PC-9 (cell line): ENCODE measurements at regions not wholly inside any gene's neighbourhood (a gene's known extent, or its start where the extent isn't known, plus 50 kb on each side); places are given as distances from the start of the nearest gene placed in this dataset.

ENCODE experiments used
- BruUV-seq: library from RNA; stranded (reverse); fragments of 400-500 nt; replicated peaks from 2 replicates; lab custom pipeline; 2021; lab: Mats Ljungman, UMichigan
- CTCF ChIA-PET: fragments of 300-600 bp; sonication (Branson Sonifier 250); formaldehyde crosslinking; loops from one replicate; lab custom pipeline; 2022; ENCODE audit warnings: antibody characterized with exemption; lab: Charles Lee
- POLR2A ChIA-PET: fragments of 300-600 bp; sonication (Branson Sonifier 250); formaldehyde crosslinking; loops from one replicate; lab custom pipeline; 2022; ENCODE audit warnings: antibody characterized with exemption; ENCODE audit not compliant: unreplicated experiment; lab: Charles Lee
- DNase-seq, 2 experiments: peaks; one replicate each; pipeline versions ENCODE4 v3.0.0 to v3.0.0-alpha.2; 2015 to 2022; ENCODE audit warnings: mixed read lengths in 1 of 2
- H2AFZ ChIP-seq: fragments of 200-600 bp; sonication (generic); 2 replicates; pipeline ENCODE4 v1.8.1; 2017; ENCODE audit warnings: antibody characterized with exemption
- H3F3A ChIP-seq: fragments of 200-600 bp; sonication (generic); 2 replicates; pipeline ENCODE4 v1.8.1; 2017; ENCODE audit warnings: antibody characterized with exemption, mild to moderate bottlenecking, low read depth; ENCODE audit not compliant: insufficient read depth
- H3K27ac ChIP-seq: fragments of 200-600 bp; sonication (generic); 2 replicates; pipeline ENCODE4 v1.6.1; 2016; ENCODE audit warnings: mixed run types
- H3K27me3 ChIP-seq: fragments of 200-600 bp; sonication (generic); 2 replicates; pipeline ENCODE4 v1.6.1; 2016; ENCODE audit warnings: low read depth, mixed run types; ENCODE audit not compliant: insufficient read depth
- H3K36me3 ChIP-seq: fragments of 200-600 bp; sonication (generic); 2 replicates; pipeline ENCODE4 v1.6.1; 2016; ENCODE audit warnings: low read depth, mixed run types
- H3K4me1 ChIP-seq: fragments of 200-600 bp; sonication (generic); replicated peaks from 2 replicates; pipeline ENCODE4 v1.6.1; 2016; ENCODE audit warnings: mixed run types; ENCODE audit not compliant: insufficient read depth
- H3K4me2 ChIP-seq: fragments of 200-600 bp; sonication (generic); 2 replicates; pipeline ENCODE4 v1.6.1; 2017; ENCODE audit warnings: mixed run types
- H3K4me3 ChIP-seq: fragments of 200-600 bp; sonication (generic); 2 replicates; pipeline ENCODE4 v1.6.1; 2016; ENCODE audit warnings: mixed run types
- H3K79me2 ChIP-seq: fragments of 200-600 bp; sonication (generic); 2 replicates; pipeline ENCODE4 v1.6.1; 2017; ENCODE audit warnings: low read depth, mixed run types
- H3K9me2 ChIP-seq: fragments of 200-600 bp; sonication (generic); 2 replicates; pipeline ENCODE4 v1.8.1; 2017; ENCODE audit warnings: mild to moderate bottlenecking; ENCODE audit not compliant: insufficient read depth
- H3K9me3 ChIP-seq: fragments of 200-600 bp; sonication (generic); 2 replicates; pipeline ENCODE4 v1.8.1; 2016; ENCODE audit warnings: low read depth; ENCODE audit not compliant: insufficient read depth
- H4K20me1 ChIP-seq: fragments of 200-600 bp; sonication (generic); 2 replicates; pipeline ENCODE4 v1.8.1; 2017; ENCODE audit not compliant: insufficient read depth
- EZH2 ChIP-seq: fragments of 200-600 bp; sonication (generic); IDR thresholded peaks from 2 replicates; pipeline ENCODE4 v1.8.0; 2017; ENCODE audit warnings: antibody characterized with exemption, low read depth
- intact Hi-C: fragments of 100-400 bp; cut with micrococcal nuclease; formaldehyde crosslinking; loops from one replicate; pipeline ENCODE4 v1.10.0; 2022; ENCODE audit not compliant: unreplicated experiment
- TF ChIP-seq, protein P1 (sequence below): fragments of 200-600 bp; sonication (generic); conservative IDR thresholded peaks from 2 replicates; pipeline ENCODE4 v1.6.1; 2017; ENCODE audit warnings: mixed run types, antibody characterized with exemption, mild to moderate bottlenecking, moderate library complexity

DNA sequence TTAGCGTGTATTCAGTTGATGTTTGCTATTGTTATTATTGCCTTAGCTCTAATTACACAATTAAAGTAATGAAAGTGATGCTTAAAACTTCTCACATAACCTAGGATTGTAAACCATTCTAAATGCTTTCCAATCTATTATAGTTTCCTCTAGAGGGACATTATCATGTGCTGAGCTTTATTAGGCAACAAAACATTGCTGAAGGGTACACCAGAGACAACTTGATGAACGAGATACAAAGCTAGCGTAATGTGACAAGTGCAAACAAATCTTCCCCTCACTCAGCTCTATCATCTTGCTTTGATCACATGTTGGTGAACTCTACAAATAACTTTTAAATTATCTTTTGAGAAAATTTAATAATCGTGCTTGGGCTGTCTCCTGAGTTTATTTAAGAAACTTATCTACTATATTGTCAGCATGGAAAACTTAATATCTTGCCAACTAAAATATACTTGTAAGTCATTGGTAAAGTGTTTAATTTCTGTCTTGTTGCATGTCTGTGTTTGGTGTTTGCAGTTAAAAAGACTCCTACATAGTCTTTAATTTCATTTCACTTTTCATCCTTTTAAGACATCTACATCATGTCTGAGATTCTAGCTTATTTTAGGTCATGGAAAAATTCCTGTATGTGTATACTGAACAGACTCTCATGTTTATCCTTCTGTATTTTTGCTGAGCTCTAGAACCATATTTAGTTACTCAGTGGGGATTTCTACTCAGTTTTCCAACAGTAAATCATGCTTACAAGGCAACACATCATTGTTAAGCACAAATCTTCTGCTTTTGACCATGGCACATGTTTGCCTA is 104.2 kb upstream of the ADAMTS5 start:
- no peaks in the 10 kb centered on the region for H3K9me3 ChIP-seq
- no peak for DNase-seq
- CTCF ChIA-PET = no interaction called here

DNA sequence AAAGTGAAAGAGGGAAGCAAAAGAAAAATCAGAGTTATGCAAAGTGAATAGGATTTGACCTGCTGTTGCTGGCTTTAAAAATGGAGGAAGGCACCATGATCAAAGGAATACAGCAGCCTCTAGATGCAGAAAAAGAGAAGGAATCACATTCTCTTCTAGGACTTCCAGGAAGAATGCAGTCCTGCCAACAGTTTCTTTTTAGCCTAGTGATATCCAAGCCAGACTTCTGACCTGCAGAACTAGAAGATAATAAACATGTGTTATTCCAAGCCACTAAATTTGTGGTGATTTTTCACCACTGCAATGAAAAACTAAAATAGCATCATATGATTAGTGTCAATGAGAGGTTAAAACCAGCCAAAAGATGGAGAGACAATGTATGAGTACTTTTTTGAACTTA is 101.9 kb upstream of the ADAMTS5 start:
- no peak overlapping the region for H3K4me3 ChIP-seq
- H3K79me2 ChIP-seq = no peaks in the 10 kb centered on the region
- no peak overlapping the region for H2AFZ ChIP-seq
- H3K9me3 ChIP-seq = no peaks in the 10 kb centered on the region
- intact Hi-C loops = no loop called here
- DNase-seq = no peak
- no peak overlapping the region for H3K27ac ChIP-seq
- BruUV-seq = no TSS peak
- no peaks in the 10 kb centered on the region for H3K4me1 ChIP-seq
- no peaks in the 10 kb centered on the region for H3K36me3 ChIP-seq
- no peaks in the 10 kb centered on the region for H4K20me1 ChIP-seq
- H3K9me2 ChIP-seq = no peaks in the 10 kb centered on the region
- no peak overlapping the region for H3K4me2 ChIP-seq
- TF ChIP-seq EZH2 = no peak
- TF ChIP-seq, protein P1, sequence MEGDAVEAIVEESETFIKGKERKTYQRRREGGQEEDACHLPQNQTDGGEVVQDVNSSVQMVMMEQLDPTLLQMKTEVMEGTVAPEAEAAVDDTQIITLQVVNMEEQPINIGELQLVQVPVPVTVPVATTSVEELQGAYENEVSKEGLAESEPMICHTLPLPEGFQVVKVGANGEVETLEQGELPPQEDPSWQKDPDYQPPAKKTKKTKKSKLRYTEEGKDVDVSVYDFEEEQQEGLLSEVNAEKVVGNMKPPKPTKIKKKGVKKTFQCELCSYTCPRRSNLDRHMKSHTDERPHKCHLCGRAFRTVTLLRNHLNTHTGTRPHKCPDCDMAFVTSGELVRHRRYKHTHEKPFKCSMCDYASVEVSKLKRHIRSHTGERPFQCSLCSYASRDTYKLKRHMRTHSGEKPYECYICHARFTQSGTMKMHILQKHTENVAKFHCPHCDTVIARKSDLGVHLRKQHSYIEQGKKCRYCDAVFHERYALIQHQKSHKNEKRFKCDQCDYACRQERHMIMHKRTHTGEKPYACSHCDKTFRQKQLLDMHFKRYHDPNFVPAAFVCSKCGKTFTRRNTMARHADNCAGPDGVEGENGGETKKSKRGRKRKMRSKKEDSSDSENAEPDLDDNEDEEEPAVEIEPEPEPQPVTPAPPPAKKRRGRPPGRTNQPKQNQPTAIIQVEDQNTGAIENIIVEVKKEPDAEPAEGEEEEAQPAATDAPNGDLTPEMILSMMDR = no peak
- ChIA-PET CTCF (no interaction called here), POLR2A (no interaction called here)
- no peaks in the 10 kb centered on the region for H3K27me3 ChIP-seq
- no peaks in the 10 kb centered on the region for H3F3A ChIP-seq

More for the DNA sequence above, 104.2 kb upstream of the ADAMTS5 start:
- H3K4me1 ChIP-seq = no peaks in the 10 kb centered on the region
- H3K9me2 ChIP-seq = no peaks in the 10 kb centered on the region
- H3F3A ChIP-seq = no peaks in the 10 kb centered on the region
- H2AFZ ChIP-seq = no peak overlapping the region
- no peak overlapping the region for H3K4me2 ChIP-seq
- H3K27me3 ChIP-seq = no peaks in the 10 kb centered on the region
- no peaks in the 10 kb centered on the region for H4K20me1 ChIP-seq
- no peaks in the 10 kb centered on the region for H3K36me3 ChIP-seq
- no peak overlapping the region for H3K27ac ChIP-seq
- no peak overlapping the region for H3K4me3 ChIP-seq
- BruUV-seq = no TSS peak
- no peaks in the 10 kb centered on the region for H3K79me2 ChIP-seq
- POLR2A ChIA-PET = no interaction called here
- intact Hi-C loops = no loop called here
- TF ChIP-seq EZH2 = no peak
- TF ChIP-seq, protein P1 = no peak

DNA sequence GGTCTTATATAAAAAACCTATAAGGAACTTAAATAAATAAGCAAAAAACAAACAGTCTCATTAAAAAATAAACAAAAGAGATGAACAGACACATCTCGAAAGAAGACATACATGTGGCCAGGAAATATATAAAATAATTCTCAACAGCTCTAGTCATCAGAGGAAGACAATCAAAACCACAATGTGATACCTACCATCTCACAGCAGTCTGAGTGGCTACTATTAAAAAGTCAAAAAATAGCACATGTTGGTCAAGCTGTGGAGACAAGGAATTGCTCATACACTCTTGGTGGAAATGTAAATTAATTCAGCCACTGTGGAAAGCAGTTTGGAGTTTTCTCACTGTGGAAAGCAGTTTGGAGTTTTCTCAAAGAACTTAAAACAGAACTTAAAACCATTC is 100.3 kb upstream of the ADAMTS5 start:
- Histone ChIP-seq H3K79me2 (no peaks in the 10 kb centered on the region), H2AFZ (no peak overlapping the region), H3K4me1 (no peaks in the 10 kb centered on the region), H4K20me1 (no peaks in the 10 kb centered on the region), H3K9me3 (no peaks in the 10 kb centered on the region), H3K36me3 (no peaks in the 10 kb centered on the region), H3K4me3 (no peak overlapping the region), H3F3A (no peaks in the 10 kb centered on the region), H3K27ac (no peak overlapping the region), H3K4me2 (no peak overlapping the region), H3K9me2 (no peaks in the 10 kb centered on the region), H3K27me3 (no peaks in the 10 kb centered on the region)
- intact Hi-C loops = no loop called here
- ChIA-PET CTCF (no interaction called here), POLR2A (no interaction called here)
- DNase-seq = no peak
- no TSS peak for BruUV-seq
- TF ChIP-seq, protein P1 = no peak
- no peak for TF ChIP-seq EZH2
